ENCODE measurements at regions not wholly inside any gene's neighbourhood (a gene's known extent, or its start where the extent isn't known, plus 50 kb on each side); places are given as distances from the start of the nearest gene placed in this dataset.

GRCh38 chr9:81214975-81215374 lies 474.4 kb downstream of the TLE1 start:
- H3K4me3 Mint-ChIP-seq (ENCODE audit: unreplicated experiment), result no peak overlapping the region
- peaks cover 7% of the 10 kb centered on the region for H3K4me1 Mint-ChIP-seq (ENCODE audit: insufficient read depth, unreplicated experiment)
- peaks cover 7% of the 10 kb centered on the region for H3K9me3 Mint-ChIP-seq (ENCODE audit: unreplicated experiment)
- BruUV-seq (replicated peaks), result no TSS peak
- intact Hi-C loops (cut with micrococcal nuclease), result no loop called here
- H3K27me3 Mint-ChIP-seq (ENCODE audit: insufficient read depth, unreplicated experiment), result no peaks in the 10 kb centered on the region
- TF ChIP-seq CTCF (IDR thresholded peaks at IDR 0.05; ENCODE audit: unreplicated experiment), result no peak
- no peak overlapping the region for H3K27ac Mint-ChIP-seq (ENCODE audit: low read depth, unreplicated experiment)
- ChIA-PET POLR2A (interaction anchor here (1.0 kb wide), 1 partner anchor 25 kb away, joined by 3 read pairs; no protein-coding TSS in a partner anchor), CTCF (interaction anchor here (0.6 kb wide), 1 partner anchor 344 kb away, joined by 3 read pairs; no protein-coding TSS in a partner anchor)
- H3K36me3 Mint-ChIP-seq (ENCODE audit: insufficient read depth, unreplicated experiment), result no peaks in the 10 kb centered on the region
- no peak for DNase-seq (ENCODE audit: unreplicated experiment)

- H3K36me3 Mint-ChIP-seq (ENCODE audit: insufficient read depth, unreplicated experiment), result no peaks in the 10 kb centered on the region
- ChIA-PET CTCF (no interaction called here), POLR2A (interaction anchor here (0.6 kb wide), 1 partner anchor 834 kb away, joined by 3 read pairs; no protein-coding TSS in a partner anchor)
- H3K4me1 Mint-ChIP-seq (ENCODE audit: insufficient read depth, unreplicated experiment), result peaks cover 7% of the 10 kb centered on the region
- no peak for TF ChIP-seq CTCF (IDR thresholded peaks at IDR 0.05; ENCODE audit: unreplicated experiment)
- no peak for DNase-seq (ENCODE audit: unreplicated experiment)
- BruUV-seq (replicated peaks), result no TSS peak
- peaks cover 5% of the 10 kb centered on the region for H3K9me3 Mint-ChIP-seq (ENCODE audit: unreplicated experiment)
- no peak overlapping the region for H3K27ac Mint-ChIP-seq (ENCODE audit: low read depth, unreplicated experiment)
- H3K4me3 Mint-ChIP-seq (ENCODE audit: unreplicated experiment), result no peak overlapping the region
- intact Hi-C loops (cut with micrococcal nuclease), result no loop called here
- no peaks in the 10 kb centered on the region for H3K27me3 Mint-ChIP-seq (ENCODE audit: insufficient read depth, unreplicated experiment)
These were observed 475.9 kb downstream of the TLE1 start for GRCh38 chr9:81213456-81213855.

DNA sequence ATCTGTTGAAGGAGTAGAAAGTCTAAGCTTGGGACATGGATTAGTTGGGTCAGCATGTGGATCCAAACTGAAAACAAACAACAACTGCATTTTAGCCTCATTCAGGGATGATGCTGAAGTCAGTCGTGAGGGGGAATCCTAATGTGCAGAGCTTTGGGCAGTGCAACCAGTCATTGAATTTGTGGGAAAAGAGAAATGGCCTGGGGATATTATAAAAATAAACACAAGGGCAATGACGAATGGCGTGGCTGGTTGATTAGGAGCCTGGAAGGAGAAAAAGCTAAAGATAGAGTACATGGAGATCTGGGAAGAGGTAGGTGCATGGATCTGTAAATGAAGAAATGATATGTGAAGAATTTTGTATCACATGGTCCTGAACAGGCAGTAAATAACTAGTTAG lies 477.6 kb downstream of the TLE1 start:
- POLR2A ChIA-PET, result no interaction called here
- BruUV-seq (replicated peaks), result no TSS peak
- H3K27ac Mint-ChIP-seq (ENCODE audit: low read depth, unreplicated experiment), result no peak overlapping the region
- H3K4me1 Mint-ChIP-seq (ENCODE audit: insufficient read depth, unreplicated experiment), result peaks cover 7% of the 10 kb centered on the region
- H3K27me3 Mint-ChIP-seq (ENCODE audit: insufficient read depth, unreplicated experiment), result no peaks in the 10 kb centered on the region
- TF ChIP-seq CTCF (IDR thresholded peaks at IDR 0.05; ENCODE audit: unreplicated experiment), result no peak
- no peak for DNase-seq (ENCODE audit: unreplicated experiment)
- intact Hi-C loops (cut with micrococcal nuclease), result no loop called here
- CTCF ChIA-PET, result interaction anchor here (1.3 kb wide), 1 partner anchor 17 kb away, joined by 3 read pairs; no protein-coding TSS in a partner anchor
- H3K4me3 Mint-ChIP-seq (ENCODE audit: unreplicated experiment), result no peak overlapping the region
- no peaks in the 10 kb centered on the region for H3K36me3 Mint-ChIP-seq (ENCODE audit: insufficient read depth, unreplicated experiment)
- no peaks in the 10 kb centered on the region for H3K9me3 Mint-ChIP-seq (ENCODE audit: unreplicated experiment)

DNA sequence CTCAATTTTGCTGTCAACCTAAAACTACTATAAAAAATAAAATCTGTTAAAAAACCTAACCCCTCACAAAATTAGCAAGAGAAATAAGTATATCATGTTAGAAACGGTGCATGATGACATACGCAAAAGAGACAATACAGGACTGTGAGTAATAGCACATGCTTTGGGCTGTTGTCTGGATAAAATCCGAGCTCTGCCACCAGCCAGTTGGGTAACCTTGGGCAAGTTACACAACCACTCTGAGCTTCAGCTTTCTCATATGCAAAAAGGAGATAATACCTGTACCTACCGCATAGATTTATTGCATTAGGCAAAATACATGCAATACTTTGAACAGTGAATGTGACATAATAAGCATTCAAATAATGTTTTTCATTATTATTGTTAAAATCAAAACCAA lies 481.7 kb downstream of the TLE1 start:
- Mint-ChIP-seq H3K36me3 (ENCODE audit: insufficient read depth, unreplicated experiment) (no peaks in the 10 kb centered on the region), H3K4me3 (ENCODE audit: unreplicated experiment) (no peak overlapping the region), H3K4me1 (ENCODE audit: insufficient read depth, unreplicated experiment) (peaks cover 7% of the 10 kb centered on the region), H3K9me3 (ENCODE audit: unreplicated experiment) (no peaks in the 10 kb centered on the region), H3K27ac (ENCODE audit: low read depth, unreplicated experiment) (no peak overlapping the region), H3K27me3 (ENCODE audit: insufficient read depth, unreplicated experiment) (no peaks in the 10 kb centered on the region)
- ChIA-PET POLR2A (interaction anchor here (0.6 kb wide), 1 partner anchor 10 kb away, joined by 3 read pairs; no protein-coding TSS in a partner anchor), CTCF (interaction anchor here (0.6 to 1.2 kb wide), 3 partner anchors 9 to 825 kb away, joined by 3 read pairs; no protein-coding TSS in a partner anchor)
- no peak for TF ChIP-seq CTCF (IDR thresholded peaks at IDR 0.05; ENCODE audit: unreplicated experiment)
- BruUV-seq (replicated peaks), result no TSS peak
- peak; percentile 83 for DNase-seq (ENCODE audit: unreplicated experiment)
- intact Hi-C loops (cut with micrococcal nuclease), result no loop called here

All from MCF 10A (cell line).